TTC549 (cell line): ENCODE measurements at regions not wholly inside any gene's neighbourhood (a gene's known extent, or its start where the extent isn't known, plus 50 kb on each side); places are given as distances from the start of the nearest gene placed in this dataset.
"Not testable (repeated sequence)": the region's sequence is repeated elsewhere in the genome, so short reads cannot be mapped to it uniquely, and the experiment has no call there.

Experiments used
- FAIRE-seq: peaks from 2 replicates; lab custom pipeline; 2012; peaks lifted over from hg19 to GRCh38; lab: Jason Lieb, UNC

DNA sequence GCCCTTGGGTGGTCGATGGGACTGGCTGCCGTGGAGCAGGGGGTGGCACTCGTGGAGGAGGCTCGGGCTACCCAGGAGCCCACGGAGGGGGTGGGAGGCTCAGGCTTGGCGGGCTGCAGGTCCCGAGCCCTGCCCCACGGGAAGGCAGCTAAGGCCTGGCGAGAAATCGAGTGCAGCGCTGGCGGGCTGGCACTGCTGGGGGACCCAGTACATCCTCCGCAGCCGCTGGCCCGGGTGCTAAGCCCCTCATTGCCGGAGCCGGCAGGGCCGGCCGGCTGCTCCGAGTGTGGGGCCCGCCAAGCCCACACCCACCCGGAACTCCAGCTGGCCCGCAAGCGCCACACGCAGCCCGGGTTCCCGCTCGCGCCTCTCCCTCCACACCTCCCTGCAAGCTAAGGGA is 435.6 kb downstream of the RWDD3 start:
- FAIRE-seq = not testable (repeated sequence)

DNA sequence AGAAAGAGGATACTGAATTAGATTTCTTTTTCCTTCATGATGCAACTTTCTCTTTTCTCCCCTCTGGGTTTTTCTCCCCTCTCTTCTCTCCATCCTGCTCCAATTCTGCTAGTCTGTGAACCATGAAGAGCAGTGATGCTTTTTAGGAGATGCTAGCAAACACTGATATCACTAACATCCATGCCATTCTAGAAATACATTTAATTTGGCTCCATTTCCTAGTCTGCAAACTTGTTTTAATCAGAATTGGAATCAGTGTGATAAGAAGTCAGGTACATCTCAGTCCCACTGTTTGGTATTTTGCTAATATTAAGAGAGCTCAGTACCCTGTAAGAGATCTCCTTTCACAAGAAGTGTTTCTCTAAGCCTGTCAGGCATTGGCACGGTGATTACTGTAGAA is 437.1 kb downstream of the RWDD3 start:
- no peak for FAIRE-seq

DNA sequence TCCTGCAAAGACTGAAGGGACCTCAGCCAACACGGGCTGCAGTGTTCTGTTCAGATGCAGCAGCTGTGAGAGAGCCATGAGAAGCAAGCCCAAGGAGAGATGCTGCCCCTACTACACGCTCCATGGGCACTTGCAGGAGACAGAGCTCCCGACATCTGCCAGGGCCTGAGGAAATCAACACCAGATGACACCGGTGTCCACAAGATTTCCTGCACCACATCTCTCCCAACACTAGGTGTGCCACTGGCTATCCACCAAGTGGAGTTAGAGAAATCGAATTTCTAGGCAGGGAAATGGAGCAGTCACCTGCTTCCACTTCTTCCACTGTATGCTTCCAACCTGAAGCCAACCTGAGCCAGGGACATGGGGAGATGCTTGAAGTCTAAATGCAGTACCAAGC is 445.3 kb downstream of the RWDD3 start:
- FAIRE-seq = no peak

DNA sequence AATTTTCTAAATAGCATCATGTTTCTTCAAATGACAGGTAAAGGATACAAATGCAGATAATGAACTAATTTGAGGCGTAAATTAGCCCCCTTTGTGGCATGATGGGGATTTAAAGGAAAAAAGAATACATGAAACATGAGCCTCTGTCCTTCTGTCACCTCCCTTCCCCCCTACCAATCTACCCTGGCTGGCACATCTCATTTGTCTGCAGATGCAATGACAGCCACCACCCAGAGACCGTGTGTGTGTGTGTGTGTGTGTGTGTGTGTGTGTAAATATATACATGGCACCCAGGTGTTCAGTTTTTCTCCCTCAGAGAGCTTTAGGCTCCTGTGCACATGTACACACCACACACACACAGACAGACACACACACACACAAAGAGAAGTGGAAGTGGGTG is 451.1 kb downstream of the RWDD3 start:
- FAIRE-seq = no peak

DNA sequence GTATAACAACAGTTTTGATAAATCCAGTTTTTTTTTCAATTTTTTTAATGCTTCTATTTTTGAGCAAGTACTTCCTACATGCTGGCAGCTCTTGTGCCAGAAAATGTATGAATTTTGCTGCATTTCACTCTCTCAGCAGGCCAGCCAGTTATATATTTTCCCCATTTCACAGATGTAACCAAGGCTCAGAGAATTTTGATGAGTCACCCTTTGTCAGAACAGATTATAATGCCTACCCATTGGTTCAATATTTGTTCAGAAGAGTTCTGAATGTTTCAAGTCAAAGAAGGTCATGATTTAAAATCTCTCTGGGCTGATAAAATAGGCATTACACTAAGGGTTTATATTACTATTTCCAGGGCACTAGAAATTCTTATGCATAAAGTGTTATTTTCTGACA is 452.2 kb downstream of the RWDD3 start:
- no peak for FAIRE-seq

DNA sequence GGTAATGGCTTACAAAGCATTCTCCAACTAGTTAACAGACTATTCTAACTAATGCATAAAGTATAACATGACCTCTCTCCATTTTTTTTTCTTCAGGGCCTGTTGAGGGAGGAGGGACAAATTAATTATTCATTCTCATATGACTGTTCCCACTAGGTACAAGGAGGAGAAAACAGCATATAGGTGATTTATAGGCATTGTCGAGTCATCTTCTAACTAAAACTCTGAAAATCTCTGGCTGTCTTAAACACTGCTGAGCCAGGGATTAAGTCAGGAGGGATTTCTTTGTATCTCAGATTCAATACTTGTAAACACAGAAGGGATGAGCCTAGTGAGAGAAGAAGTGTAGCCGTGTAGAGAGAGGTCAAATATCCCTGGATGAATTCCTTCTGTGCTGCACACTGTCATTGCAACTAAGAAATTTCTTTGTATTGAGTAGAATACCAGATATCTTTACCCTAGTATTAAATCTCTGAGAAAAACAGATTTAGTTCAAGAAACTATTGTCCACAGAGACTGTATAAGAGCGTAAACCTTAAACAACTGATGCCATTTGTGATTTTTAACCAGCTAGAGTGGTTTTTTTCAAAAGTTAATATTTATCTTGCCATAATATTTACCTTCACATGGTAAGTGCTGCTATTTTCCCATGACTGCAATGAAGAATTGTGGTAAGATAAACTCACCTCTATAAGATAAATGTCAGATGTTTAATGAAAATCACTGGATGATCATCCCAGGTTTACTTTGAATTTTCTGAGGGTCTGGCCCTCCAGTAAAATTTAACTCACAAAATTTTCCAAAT is 465.3 kb downstream of the RWDD3 start:
- no peak for FAIRE-seq

DNA sequence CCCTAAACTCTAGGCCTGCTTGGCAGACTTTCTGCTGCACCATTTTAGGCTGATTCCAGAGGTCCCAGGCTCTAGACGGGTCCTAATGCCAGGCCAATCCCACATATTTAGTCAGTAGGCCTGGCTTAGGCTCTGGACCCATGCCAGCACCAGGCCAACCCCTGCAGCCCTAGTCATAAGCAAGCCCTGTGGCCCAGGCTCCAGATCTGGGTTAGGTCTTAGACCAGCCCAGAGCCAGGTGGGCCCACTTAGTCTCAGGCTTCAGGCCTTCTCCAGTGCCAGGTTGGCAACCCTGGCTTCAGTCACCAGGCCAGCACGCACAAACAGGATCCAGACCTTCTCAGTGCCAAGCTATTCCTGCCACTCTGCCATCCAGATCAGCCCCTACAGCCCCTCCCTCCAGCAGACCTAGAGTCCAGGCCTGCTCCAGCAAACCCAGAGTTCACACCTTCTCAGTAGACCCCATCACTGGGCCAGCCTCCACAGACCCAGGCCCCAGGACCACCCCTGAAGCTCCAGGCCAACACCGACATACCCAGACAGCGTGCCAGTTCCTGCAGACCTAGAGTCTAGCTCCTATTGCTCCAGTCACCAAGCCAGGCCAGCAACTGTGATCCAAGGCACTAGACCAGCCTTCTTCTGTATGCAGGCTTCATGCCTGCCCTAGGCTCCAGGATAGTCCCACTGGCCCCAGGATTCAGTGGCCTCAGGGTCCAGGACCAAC is 467.6 kb downstream of the RWDD3 start:
- no peak for FAIRE-seq

DNA sequence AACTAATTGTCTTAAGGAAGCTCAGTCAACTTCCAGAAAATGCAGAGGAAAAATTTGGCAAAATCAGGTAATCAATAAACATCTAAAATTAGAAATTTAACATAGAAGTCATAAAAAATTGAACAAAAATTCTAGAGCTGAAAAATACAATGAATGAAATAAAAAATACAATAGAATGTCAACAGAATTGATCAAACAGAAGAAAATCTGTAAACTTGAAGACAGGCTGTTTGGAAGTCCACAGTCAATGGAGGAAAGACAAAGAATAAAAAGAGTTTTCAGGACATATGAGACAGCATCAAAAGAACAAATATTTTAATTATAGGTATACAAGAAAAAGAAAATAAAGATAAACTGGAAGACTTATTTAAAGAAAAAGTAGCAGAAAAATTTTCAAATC is 469.0 kb downstream of the RWDD3 start:
- FAIRE-seq = no peak

DNA sequence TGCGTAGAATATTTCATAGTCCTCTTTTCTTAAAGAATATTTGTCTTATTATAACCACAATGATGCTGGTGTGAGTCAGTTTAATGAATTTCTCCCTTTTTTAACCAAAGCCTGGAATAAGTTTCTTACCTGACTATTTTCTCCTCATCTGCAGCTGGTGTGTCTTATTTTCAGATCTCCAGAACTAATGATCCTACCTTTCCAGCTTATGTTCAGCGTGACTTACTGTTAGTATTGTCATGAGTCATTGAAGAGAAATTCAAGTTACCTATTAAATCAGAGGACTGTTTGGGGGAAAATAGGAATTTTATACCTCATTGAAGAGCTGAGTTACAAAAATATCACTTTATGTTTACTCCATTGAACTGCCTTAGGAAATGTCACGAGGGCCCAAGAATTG is 482.1 kb downstream of the RWDD3 start:
- FAIRE-seq = no peak

DNA sequence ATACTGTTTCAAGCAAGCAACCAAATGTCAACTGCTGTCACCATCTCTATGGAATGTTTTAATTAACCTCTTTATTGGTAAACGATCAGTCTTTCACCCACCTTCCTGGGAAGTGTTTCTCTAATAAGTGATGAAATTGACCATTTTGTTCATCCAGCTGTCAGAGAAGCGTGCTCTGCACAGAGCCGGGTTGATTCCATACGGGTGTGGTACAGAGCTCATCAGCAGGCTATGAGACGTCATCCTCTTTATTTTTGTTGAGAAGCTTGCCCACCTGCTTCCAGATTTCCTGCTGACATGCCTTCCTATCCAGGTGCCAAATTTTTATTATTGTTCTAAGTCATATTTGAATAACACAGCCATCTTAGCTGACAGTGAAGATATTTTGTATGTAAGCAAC is 482.5 kb downstream of the RWDD3 start:
- FAIRE-seq = no peak

DNA sequence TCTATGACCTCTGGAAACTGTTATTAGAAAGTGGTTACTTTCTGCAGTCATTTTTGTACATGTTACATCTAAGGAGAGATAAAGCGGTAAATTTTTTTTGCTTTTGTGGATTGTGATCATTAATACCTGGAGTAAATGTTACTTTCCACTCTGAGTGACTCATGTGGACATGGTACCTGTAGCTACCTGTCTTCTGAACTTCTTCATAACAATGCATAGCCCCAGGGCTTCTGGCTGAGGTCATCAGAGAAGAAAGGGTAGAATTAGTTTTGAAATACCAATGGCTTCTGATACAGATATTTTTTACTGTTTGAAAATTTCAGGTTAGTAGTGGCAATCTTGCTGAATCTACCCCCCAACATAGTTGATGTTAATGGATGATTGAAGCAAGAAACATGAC is 489.3 kb downstream of the RWDD3 start:
- no peak for FAIRE-seq

DNA sequence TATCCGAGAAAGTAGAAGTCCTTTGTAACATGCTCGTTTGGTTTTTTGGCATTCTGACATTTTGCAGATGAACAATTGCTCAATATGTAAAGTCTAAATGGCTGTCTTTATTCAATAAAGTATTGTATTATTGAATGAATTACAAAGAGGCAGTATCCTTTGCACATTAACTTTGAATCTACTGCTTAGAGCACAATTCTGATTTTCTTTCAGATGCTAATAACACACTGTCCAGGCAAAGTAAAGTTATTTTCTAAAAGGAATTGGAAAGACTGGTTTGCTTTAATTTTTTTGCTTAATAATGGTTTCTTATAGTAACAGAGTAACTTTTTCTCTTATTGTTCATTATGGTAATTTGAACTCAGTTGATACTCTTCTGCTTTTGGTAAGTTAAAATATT is 494.8 kb downstream of the RWDD3 start:
- FAIRE-seq = no peak

DNA sequence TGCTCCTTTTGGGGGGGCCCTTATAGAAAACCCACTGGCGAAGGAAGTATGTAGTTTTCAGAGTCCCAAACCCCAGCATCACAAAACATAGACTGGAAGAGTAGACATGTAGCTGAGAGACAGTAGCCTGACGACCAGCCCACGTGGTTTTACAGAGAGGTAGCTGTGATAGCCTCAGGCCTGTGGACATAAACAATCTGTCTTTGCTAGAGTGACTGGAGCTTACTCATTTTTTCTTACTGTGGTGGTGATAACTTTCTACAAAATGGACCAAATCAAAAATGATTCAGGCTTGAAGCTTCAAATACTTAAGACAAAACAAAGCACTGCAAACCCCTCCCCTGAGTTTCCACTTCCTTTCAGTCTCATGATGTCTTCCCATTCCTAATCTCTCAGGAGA is 497.0 kb downstream of the RWDD3 start:
- FAIRE-seq = no peak

DNA sequence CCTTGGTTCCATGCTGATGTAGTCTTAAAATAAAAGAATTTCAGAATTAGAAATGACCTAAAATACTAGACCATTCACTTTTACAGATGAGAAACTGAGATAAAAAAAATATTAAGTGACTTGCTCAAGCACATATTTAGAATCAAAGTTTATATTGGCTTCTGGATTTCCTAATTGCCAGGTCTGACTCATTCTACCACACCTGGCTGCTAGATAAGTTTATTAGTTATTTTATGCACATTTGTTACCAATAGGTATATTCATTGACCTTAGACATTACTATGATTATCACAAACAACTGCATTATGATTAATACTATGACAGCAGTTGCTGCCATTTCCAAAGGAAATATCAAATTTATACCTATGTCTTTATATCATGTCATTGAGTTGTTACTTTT is 497.5 kb downstream of the RWDD3 start:
- FAIRE-seq = no peak

DNA sequence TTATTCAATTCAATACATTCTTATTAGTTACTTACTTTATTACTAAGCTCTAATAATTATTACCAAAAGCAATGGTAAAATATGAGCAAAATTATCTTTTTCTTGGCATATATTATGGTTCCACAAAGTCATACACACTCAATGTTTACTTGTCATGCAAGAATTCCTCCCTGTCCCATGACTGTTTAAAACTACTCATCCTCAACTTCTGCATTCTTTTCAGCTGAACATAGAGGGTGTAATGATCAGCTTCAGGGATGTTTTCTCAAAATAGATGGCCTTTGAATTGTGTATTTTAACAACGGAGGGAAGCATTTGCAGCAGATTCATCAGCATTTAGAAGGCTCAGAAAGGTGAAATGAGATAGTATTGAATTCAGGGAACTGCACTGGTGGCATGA is 499.0 kb downstream of the RWDD3 start:
- FAIRE-seq = no peak

DNA sequence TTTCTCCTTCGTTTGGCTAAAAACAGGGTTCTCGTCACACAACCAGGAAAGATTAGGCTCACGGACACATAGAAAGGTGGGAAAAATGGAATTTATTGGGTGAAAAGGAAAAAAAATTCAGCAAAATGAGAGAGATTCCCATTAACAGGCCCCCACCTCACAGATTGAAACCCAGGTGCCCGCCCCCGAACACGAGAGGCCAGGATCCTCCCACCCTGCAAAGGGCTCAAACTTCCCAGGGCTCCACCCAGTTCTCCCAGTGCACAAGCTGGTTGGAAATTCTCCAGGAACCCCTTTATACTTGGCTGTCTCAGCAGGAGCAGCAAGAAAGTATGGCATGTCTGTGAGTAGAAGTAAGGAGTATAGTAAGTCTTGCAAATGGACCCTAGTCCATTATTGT is 499.7 kb downstream of the RWDD3 start:
- FAIRE-seq = no peak

DNA sequence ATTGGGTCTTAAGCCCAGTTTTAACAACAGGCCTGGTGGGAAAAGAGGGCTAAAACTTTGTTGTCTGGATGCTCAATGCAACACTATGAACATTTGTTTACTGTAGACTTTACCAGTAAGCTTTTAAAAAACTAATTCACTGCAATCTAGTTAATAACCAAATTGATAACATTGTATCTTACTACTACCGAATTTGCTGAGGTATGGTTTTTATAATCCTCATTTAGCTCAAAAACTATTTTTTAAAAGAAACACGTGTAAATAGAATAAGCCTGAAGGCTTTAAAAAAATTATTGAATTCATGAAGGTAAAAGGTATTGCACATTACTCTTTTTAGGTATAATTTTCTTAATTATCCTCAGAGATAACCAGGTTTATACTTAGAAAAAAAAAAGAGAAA is 500.6 kb downstream of the RWDD3 start:
- FAIRE-seq = no peak

DNA sequence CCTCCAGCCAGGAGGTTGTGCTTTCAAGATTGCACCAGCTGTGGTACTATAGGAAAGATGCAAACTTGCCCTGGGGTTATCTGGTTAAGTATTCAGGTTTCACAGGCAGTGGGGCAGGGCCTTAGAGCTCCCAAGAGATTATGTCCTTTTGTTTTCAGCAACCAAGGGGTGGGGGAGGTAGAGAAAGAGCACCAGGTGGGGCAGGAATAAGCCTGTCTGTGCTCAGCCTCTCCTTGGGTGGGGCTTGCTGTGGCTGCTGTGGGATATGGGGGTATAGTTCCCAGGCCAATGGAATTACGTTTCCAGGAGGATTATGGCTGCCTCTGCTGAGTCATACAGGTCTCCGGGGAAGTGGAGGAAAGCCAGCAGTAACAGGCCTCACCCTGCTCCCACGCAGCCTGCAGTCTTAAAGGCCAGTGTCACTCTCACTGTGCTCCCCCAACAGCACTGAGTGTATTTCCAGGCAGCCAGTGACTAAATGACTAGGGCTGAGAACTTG is 508.6 kb downstream of the RWDD3 start:
- no peak for FAIRE-seq

DNA sequence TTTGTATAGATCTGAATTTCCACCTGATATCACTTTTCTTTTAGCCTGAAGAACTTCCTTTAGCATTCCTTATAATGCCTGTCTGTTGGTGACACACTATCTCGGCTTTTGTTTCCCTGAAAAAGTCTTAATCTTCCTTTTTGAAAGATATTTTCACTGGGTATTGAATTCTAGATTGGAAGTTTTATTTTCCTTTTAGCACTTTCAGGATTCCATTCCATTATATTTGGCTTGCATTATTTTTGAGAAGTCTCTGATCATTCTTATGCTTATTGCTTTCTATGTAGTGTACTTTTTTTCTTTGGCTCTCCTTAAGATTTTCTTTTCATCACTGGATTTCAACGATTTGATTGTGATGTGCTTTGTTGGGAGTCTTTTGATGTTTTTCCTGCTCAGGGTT is 510.7 kb downstream of the RWDD3 start:
- no peak for FAIRE-seq

DNA sequence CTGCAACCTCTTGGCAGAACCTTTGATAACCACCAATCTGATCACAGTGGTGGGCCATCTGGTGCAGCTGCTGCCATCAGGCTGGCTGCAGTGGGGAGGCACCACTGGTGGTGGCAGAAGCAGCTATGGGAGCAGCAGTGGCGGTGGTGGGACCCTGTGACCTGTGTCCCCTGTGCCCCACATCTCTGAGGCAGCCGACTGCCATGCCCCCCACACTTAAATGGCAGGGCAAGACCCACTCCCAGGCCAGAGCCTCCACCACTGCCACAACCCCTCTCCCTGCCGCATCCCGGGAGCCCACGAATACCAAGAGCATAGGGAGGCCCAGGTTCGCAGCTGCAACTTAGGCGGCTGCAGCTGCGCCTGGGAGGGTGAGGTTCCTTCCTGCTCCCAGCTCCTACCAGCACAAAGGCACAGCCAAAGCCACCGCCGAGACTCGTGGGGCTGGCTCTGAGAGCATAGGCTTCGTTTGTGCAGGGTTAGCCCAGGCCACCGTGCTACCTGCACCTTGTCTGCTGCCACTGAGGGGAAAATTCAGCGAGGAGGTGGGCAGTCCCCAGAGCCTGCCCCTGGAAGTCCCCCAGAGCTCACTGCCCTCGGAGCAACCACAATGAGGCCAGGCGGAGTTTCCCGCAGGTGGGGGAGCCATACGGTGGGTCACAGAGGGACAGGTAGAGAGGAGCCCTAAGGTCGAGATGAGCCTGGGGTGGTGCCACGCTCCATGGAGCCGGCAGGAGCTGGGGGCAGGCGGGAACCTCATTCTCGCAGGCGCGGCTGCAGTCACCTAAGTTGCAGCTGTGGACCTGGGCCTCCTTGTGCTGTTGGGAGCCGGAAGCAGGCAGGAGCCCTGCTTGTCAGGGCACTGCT is 518.7 kb downstream of the RWDD3 start:
- FAIRE-seq = no peak

DNA sequence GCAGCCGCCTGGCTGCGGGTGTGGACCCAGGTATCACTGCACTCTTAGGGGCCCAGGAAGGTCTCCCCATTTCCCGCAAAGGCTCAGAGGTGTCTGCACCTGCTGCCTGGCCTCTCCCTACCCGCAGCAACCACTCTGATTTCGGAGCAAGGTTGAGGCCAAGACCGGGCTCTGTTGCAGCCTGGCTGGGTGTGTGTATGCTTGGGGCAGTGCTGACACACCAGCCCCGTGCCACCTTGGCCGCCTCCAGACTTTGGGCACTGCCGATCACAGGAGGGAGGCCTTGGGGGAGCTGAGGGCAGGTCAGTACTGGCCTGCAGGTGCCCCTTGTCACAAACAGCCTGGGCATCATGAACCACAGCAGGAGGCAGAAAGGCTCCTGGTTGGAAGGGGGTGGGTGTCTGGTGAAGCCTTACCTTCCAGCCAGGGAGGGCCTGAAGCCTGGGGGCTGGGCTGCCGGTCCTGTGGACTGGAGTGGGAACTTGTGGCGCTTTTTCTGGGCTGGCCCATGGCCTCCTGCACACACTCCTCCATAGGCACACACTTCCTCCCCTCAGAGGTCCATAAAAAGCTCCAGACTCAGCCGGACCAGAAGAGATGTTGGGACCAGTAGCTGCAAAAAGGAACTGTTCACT is 519.5 kb downstream of the RWDD3 start:
- no peak for FAIRE-seq

DNA sequence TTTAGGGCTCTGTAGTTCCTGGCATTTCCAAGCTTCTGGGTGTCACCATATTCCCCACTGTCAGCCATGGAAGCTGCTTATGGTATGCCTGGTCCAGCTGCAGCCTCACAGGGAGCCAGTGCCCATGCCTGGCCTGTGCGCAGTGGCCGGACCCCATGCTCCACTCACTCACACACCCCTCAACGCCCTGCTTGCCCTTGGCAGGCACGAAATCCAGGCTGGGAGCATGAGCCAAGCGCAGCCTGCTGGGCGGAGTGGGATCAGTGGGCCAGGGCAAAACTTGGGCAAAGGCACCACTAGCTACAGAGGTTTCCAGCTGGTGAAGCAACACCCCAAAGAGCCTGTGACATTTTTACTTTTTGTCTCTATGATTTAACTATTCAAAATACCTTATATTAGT is 520.4 kb downstream of the RWDD3 start:
- no peak for FAIRE-seq
